Adipocyte (in vitro differentiated cells): ENCODE measurements at regions not wholly inside any gene's neighbourhood (a gene's known extent, or its start where the extent isn't known, plus 50 kb on each side); places are given as distances from the start of the nearest gene placed in this dataset.

Source experiments
- DNase-seq: peaks from one replicate; pipeline ENCODE4 v3.0.0-alpha.2; 2015; ENCODE audit warnings: low read depth
- H3K27me3 ChIP-seq: replicated peaks from 2 replicates; pipeline ENCODE4 v1.7.0; 2013; ENCODE audit warnings: mild to moderate bottlenecking, low read length, moderate library complexity; ENCODE audit not compliant: control insufficient read depth, insufficient read depth
- H3K36me3 ChIP-seq: 2 replicates; pipeline ENCODE4 v1.7.0; 2013; ENCODE audit warnings: low read length, mild to moderate bottlenecking, moderate library complexity; ENCODE audit not compliant: control insufficient read depth, insufficient read depth, severe bottlenecking
- H3K4me1 ChIP-seq: 2 replicates; pipeline ENCODE4 v1.7.0; 2013; ENCODE audit warnings: mild to moderate bottlenecking, low read length, moderate library complexity; ENCODE audit not compliant: control insufficient read depth, insufficient read depth
- H3K4me3 ChIP-seq: 2 replicates; pipeline ENCODE4 v1.7.0; 2013; ENCODE audit warnings: mild to moderate bottlenecking, low read length, moderate library complexity
- H3K9ac ChIP-seq: 2 replicates; pipeline ENCODE4 v1.7.0; 2013; ENCODE audit warnings: mild to moderate bottlenecking, low read length, moderate library complexity
- H3K9me3 ChIP-seq: 2 replicates; pipeline ENCODE4 v1.7.0; 2013; ENCODE audit warnings: mild to moderate bottlenecking, low read length, moderate library complexity; ENCODE audit not compliant: control insufficient read depth

GRCh38 chr9:10674586-10674985 lies 61.8 kb upstream of the PTPRD start:
- peaks cover 6% of the 10 kb centered on the region for H3K9me3 ChIP-seq
- H3K9ac ChIP-seq = no peak overlapping the region
- DNase-seq = no peak
- H3K4me1 ChIP-seq = no peaks in the 10 kb centered on the region
- no peaks in the 10 kb centered on the region for H3K27me3 ChIP-seq
- H3K36me3 ChIP-seq = no peaks in the 10 kb centered on the region
- no peak overlapping the region for H3K4me3 ChIP-seq

DNA sequence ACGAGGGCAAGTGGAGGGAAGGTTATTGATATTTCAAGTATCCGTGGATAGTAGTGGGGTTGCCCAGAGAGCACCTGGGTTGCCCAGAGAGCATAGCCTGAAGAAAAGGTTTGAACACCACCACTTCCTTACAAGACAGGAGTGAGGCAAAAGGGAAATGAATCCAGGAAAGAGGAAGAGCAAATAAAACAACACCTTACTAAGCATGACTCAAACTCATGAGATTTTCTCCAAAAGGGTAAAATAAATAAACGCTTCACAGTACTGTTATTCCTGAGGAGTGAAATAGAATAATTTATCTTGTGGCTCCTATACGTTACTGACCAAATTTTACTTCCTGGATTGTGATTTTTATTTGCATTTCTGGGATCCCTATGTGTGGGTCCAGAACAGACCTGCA lies 65.2 kb upstream of the PTPRD start:
- Histone ChIP-seq H3K9me3 (no peaks in the 10 kb centered on the region), H3K36me3 (no peaks in the 10 kb centered on the region), H3K27me3 (no peaks in the 10 kb centered on the region), H3K9ac (no peak overlapping the region), H3K4me1 (no peaks in the 10 kb centered on the region), H3K4me3 (no peak overlapping the region)
- DNase-seq = no peak

DNA sequence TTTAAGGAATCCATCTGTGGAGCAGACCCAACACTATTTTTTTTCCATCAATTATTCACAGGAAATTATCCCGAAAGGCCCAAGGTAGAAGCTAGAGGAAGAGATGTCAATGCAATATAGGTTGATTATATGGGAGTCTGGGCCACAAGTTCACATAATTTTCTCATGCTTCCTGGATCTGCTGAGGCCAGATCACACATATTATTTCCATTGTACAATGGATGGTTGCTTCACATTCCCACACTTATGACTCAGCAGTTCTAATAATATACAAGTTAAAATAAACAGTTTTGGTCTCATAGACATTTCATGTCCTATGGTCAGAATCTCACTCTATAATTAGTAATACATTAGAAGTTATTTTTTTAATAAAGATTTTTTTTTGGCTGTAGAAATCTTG lies 66.0 kb upstream of the PTPRD start:
- Histone ChIP-seq H3K36me3 (no peaks in the 10 kb centered on the region), H3K9me3 (no peaks in the 10 kb centered on the region), H3K9ac (no peak overlapping the region), H3K4me3 (no peak overlapping the region), H3K4me1 (no peaks in the 10 kb centered on the region), H3K27me3 (no peaks in the 10 kb centered on the region)
- peak; percentile 4 for DNase-seq

DNA sequence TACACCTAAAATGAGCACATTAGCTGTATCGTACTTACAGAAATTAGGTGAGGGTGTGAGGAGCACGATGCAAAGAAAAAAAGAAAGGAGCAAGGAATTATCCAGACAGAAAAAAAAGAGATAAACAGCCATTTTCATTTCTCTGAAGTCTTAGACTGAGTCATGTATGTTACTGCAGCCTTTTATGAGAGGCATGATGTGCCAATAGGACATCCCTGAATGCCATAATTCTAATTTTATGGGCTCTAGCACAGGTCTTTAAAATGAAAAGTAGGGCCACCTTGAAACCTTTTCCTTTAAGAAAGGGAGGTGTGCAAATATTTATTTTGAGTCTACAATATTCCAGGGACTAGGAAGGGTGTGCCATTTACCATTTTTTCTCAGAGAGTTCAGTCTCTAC lies 74.1 kb upstream of the PTPRD start:
- H3K4me3 ChIP-seq = no peak overlapping the region
- H3K4me1 ChIP-seq = no peaks in the 10 kb centered on the region
- H3K27me3 ChIP-seq = no peaks in the 10 kb centered on the region
- DNase-seq = no peak
- H3K9me3 ChIP-seq = no peaks in the 10 kb centered on the region
- H3K36me3 ChIP-seq = no peaks in the 10 kb centered on the region
- H3K9ac ChIP-seq = no peak overlapping the region

DNA sequence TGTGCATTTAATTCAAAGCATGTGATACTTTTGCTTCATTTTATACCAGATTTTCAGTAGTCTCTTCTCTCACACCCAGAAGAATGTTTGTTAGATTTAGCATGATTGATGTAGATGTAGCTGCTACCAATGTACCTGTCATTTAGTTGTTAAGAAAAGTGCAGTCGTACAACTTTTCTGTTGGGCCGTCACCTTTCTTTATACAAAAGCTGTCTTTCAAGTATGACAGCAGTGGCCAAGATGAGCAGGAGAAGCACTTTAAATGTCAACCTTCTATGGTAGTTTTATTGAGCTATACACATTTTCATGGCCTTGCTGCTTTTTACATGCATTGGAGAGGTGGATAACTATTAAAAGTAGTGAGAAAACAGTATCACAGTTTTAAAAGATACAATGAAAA lies 77.7 kb upstream of the PTPRD start:
- DNase-seq = no peak
- no peaks in the 10 kb centered on the region for H3K4me1 ChIP-seq
- no peak overlapping the region for H3K4me3 ChIP-seq
- no peak overlapping the region for H3K9ac ChIP-seq
- no peaks in the 10 kb centered on the region for H3K27me3 ChIP-seq
- H3K36me3 ChIP-seq = no peaks in the 10 kb centered on the region
- H3K9me3 ChIP-seq = no peaks in the 10 kb centered on the region

- no peak overlapping the region for H3K9ac ChIP-seq
- no peaks in the 10 kb centered on the region for H3K4me1 ChIP-seq
- no peaks in the 10 kb centered on the region for H3K9me3 ChIP-seq
- no peaks in the 10 kb centered on the region for H3K36me3 ChIP-seq
- H3K27me3 ChIP-seq = no peaks in the 10 kb centered on the region
- DNase-seq = no peak
- H3K4me3 ChIP-seq = no peak overlapping the region
Observed at GRCh38 chr9:10697044-10697443, 84.2 kb upstream of the PTPRD start.

GRCh38 chr9:10700291-10700690 lies 87.5 kb upstream of the PTPRD start:
- no peak for DNase-seq
- H3K9me3 ChIP-seq = no peaks in the 10 kb centered on the region
- H3K27me3 ChIP-seq = no peaks in the 10 kb centered on the region
- H3K4me1 ChIP-seq = no peaks in the 10 kb centered on the region
- H3K9ac ChIP-seq = no peak overlapping the region
- no peaks in the 10 kb centered on the region for H3K36me3 ChIP-seq
- no peak overlapping the region for H3K4me3 ChIP-seq

- DNase-seq = no peak
- Histone ChIP-seq H3K36me3 (no peaks in the 10 kb centered on the region), H3K27me3 (no peaks in the 10 kb centered on the region), H3K9me3 (no peaks in the 10 kb centered on the region), H3K9ac (no peak overlapping the region), H3K4me1 (no peaks in the 10 kb centered on the region), H3K4me3 (no peak overlapping the region)
Observed at GRCh38 chr9:10700915-10701314, 88.1 kb upstream of the PTPRD start.

- Histone ChIP-seq H3K9ac (no peak overlapping the region), H3K4me1 (no peaks in the 10 kb centered on the region), H3K4me3 (no peak overlapping the region), H3K27me3 (no peaks in the 10 kb centered on the region), H3K9me3 (no peaks in the 10 kb centered on the region), H3K36me3 (no peaks in the 10 kb centered on the region)
- no peak for DNase-seq
Observed at GRCh38 chr9:10701906-10702305, 89.1 kb upstream of the PTPRD start.

GRCh38 chr9:10703139-10703538 lies 90.3 kb upstream of the PTPRD start:
- no peaks in the 10 kb centered on the region for H3K27me3 ChIP-seq
- H3K36me3 ChIP-seq = no peaks in the 10 kb centered on the region
- H3K4me3 ChIP-seq = no peak overlapping the region
- no peak for DNase-seq
- H3K4me1 ChIP-seq = no peaks in the 10 kb centered on the region
- no peaks in the 10 kb centered on the region for H3K9me3 ChIP-seq
- no peak overlapping the region for H3K9ac ChIP-seq

GRCh38 chr9:10704720-10705119 lies 91.9 kb upstream of the PTPRD start:
- no peaks in the 10 kb centered on the region for H3K36me3 ChIP-seq
- no peak overlapping the region for H3K9ac ChIP-seq
- H3K27me3 ChIP-seq = no peaks in the 10 kb centered on the region
- no peaks in the 10 kb centered on the region for H3K4me1 ChIP-seq
- H3K4me3 ChIP-seq = no peak overlapping the region
- no peaks in the 10 kb centered on the region for H3K9me3 ChIP-seq
- DNase-seq = no peak

DNA sequence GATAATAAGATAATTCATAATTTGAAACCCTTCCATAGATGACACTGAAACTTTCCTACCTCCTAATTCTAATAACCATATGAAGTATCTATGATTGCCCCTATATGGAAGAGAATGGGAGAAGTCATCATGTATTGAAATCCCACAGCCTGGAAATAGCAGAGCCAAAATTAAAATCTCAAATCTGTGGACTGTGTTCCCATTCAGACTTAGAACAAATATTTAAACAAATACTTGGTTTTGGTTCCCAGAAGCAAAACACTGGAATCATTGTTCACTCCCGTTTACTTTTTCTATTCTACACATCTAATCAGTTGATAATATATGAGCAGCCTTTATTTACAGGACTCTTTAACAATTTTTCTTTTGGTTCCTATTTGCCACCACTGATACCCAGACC lies 92.6 kb upstream of the PTPRD start:
- DNase-seq = no peak
- H3K9ac ChIP-seq = no peak overlapping the region
- H3K27me3 ChIP-seq = no peaks in the 10 kb centered on the region
- no peaks in the 10 kb centered on the region for H3K36me3 ChIP-seq
- H3K4me3 ChIP-seq = no peak overlapping the region
- no peaks in the 10 kb centered on the region for H3K4me1 ChIP-seq
- H3K9me3 ChIP-seq = no peaks in the 10 kb centered on the region
